Sigmoid colon (tissue), 6 donors: ENCODE measurements at regions not wholly inside any gene's neighbourhood (a gene's known extent, or its start where the extent isn't known, plus 50 kb on each side); places are given as distances from the start of the nearest gene placed in this dataset.

ENCODE experiments used
- DNase-seq: peaks from one replicate; pipeline ENCODE4 v3.0.0-alpha.2; 2019
- H3K27ac ChIP-seq, 4 donors: fragments of 200-600 bp; sonication (generic); one replicate each; pipeline ENCODE4 v1.5.1; 2016 to 2019; ENCODE audit warnings: mild to moderate bottlenecking in 1 of 4
- H3K27me3 ChIP-seq, 3 donors: fragments of 200-600 bp; sonication (generic); one replicate each; pipeline ENCODE4 v1.5.1; 2019; ENCODE audit warnings: mild to moderate bottlenecking in 1 of 3
- H3K36me3 ChIP-seq, 4 donors: fragments of 200-600 bp; sonication (generic); one replicate each; pipeline ENCODE4 v1.5.1; 2016 to 2019
- H3K4me1 ChIP-seq, 4 donors: fragments of 200-600 bp; sonication (generic); one replicate each; pipeline ENCODE4 v1.5.1; 2017 to 2019
- H3K4me3 ChIP-seq, 4 donors: fragments of 200-600 bp; sonication (generic); one replicate each; pipeline ENCODE4 v1.5.1; 2017 to 2019; ENCODE audit warnings: mild to moderate bottlenecking in 2 of 4, moderate library complexity in 1 of 4
- H3K9me3 ChIP-seq, 4 donors: fragments of 200-600 bp in 3 of 4; sonication (generic) in 3 of 4; one replicate each; pipeline versions ENCODE4 v1.5.1 to v1.6.1; 2013 to 2019
- EP300 ChIP-seq, 4 donors: sonication (generic); formaldehyde crosslinking; IDR thresholded peaks; one replicate each; pipeline ENCODE4 v1.6.1; 2017; ENCODE audit warnings: antibody characterized with exemption in 4 of 4
- POLR2A ChIP-seq, 2 donors: fragments of 450-650 bp; IDR thresholded peaks; one replicate each; pipeline ENCODE4 v1.6.1; 2016; ENCODE audit warnings: antibody characterized with exemption in 2 of 2, mild to moderate bottlenecking in 2 of 2, moderate library complexity in 2 of 2
- POLR2AphosphoS5 ChIP-seq, 4 donors: sonication (generic); formaldehyde crosslinking; IDR thresholded peaks; one replicate each; pipeline ENCODE4 v1.6.1; 2017; ENCODE audit warnings: antibody characterized with exemption in 4 of 4
- whole genome bisulfite sequencing, 2 donors: extraction: QIAGEN DNeasy Blood & Tissue Kit; methylation state at CpG; one replicate each; pipeline ENCODE4 v1.1.7; 2013; 5-methylcytosine and 5-hydroxymethylcytosine counted together
- intact Hi-C: fragments of 100-400 bp; cut with DNase I; formaldehyde crosslinking; loops from one replicate; pipeline ENCODE4 v1.15.1; 2023
- TF ChIP-seq, protein P1 (sequence below), 4 experiments: fragments of 450-650 bp in 3 of 4; fragments of 200-600 bp in 1 of 4; IDR thresholded peaks; one replicate each; pipeline ENCODE4 v1.5.1; 2016 to 2019; ENCODE audit warnings: antibody characterized with exemption in 4 of 4, mild to moderate bottlenecking in 3 of 4, moderate library complexity in 2 of 4
- donor health status: healthy with polysubstance abuse.
- donor health status: healthy.

DNA sequence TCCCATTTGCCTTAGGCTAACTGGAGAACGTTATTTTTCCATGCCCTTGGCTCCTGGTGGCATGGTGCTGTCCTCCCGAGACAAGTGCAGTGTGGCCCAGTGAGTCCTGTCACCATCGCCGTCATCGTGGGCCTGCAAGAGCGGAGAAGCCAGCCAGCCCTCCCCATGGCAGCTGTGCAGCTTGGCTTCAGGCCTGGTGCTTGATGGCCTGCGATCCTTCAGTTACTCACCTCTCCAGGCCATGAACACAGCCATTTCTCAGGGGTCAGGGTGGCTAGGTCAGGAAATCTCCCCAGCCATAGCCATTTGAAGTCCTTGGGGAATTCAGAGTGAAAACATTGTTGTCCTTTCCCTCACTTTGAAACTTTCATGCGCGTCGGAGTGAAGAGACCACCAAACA is 189.0 kb upstream of the RGMA start:
- DNase-seq, result no peak
- Histone ChIP-seq H3K27me3 (no peaks in the 10 kb centered on the region), H3K9me3 (no peaks in the 10 kb centered on the region), H3K4me3 (no peak overlapping the region), H3K4me1 (peaks cover 0 to 7% (median 0%) of the 10 kb centered on the region in 4 donors), H3K36me3 (no peaks in the 10 kb centered on the region), H3K27ac (no peak overlapping the region)
- TF ChIP-seq POLR2AphosphoS5 (IDR thresholded peaks at IDR 0.05), result no peak
- TF ChIP-seq, protein P1, sequence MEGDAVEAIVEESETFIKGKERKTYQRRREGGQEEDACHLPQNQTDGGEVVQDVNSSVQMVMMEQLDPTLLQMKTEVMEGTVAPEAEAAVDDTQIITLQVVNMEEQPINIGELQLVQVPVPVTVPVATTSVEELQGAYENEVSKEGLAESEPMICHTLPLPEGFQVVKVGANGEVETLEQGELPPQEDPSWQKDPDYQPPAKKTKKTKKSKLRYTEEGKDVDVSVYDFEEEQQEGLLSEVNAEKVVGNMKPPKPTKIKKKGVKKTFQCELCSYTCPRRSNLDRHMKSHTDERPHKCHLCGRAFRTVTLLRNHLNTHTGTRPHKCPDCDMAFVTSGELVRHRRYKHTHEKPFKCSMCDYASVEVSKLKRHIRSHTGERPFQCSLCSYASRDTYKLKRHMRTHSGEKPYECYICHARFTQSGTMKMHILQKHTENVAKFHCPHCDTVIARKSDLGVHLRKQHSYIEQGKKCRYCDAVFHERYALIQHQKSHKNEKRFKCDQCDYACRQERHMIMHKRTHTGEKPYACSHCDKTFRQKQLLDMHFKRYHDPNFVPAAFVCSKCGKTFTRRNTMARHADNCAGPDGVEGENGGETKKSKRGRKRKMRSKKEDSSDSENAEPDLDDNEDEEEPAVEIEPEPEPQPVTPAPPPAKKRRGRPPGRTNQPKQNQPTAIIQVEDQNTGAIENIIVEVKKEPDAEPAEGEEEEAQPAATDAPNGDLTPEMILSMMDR (IDR thresholded peaks at IDR 0.05), result no peak
- TF ChIP-seq POLR2A (IDR thresholded peaks at IDR 0.05), result no peak
- no peak for TF ChIP-seq EP300 (IDR thresholded peaks at IDR 0.05)
- WGBS, 2 donors, result 79 to 90% methylated on average over 10 of the region's 10 CpGs
- intact Hi-C loops, result no loop called here

DNA sequence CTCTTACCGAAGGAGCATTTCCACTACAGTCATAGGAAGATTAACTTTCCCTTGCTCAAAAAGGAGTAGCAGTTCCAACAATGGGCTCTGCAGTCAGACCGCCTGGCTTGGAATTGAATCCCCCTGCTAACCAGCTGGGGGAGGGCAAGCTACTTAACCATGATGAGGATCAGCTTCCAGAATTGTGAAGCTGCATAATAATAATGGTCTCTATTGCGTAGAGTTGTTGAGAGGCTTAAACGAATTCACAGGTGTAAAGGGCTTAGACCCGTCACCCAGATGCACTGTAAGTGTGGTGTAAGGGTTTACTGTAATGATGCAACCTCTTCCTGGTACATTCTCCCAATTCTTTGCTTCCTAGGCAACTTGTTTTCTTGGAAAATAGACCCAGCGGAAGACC is 185.2 kb upstream of the RGMA start:
- intact Hi-C loops, result no loop called here
- TF ChIP-seq, protein P1 (IDR thresholded peaks at IDR 0.05), result no peak
- TF ChIP-seq EP300 (IDR thresholded peaks at IDR 0.05) (no peak), POLR2A (IDR thresholded peaks at IDR 0.05) (no peak), POLR2AphosphoS5 (IDR thresholded peaks at IDR 0.05) (no peak)
- no peak overlapping the region for H3K27ac ChIP-seq
- H3K4me1 ChIP-seq, result no peaks in the 10 kb centered on the region
- no peaks in the 10 kb centered on the region for H3K36me3 ChIP-seq
- H3K4me3 ChIP-seq, result no peak overlapping the region
- no peaks in the 10 kb centered on the region for H3K27me3 ChIP-seq
- H3K9me3 ChIP-seq, result peaks cover 0 to 16% (median 0%) of the 10 kb centered on the region in 4 donors
- no peak for DNase-seq
- 81 to 84% methylated on average over 6 of the region's 6 CpGs for WGBS, 2 donors

DNA sequence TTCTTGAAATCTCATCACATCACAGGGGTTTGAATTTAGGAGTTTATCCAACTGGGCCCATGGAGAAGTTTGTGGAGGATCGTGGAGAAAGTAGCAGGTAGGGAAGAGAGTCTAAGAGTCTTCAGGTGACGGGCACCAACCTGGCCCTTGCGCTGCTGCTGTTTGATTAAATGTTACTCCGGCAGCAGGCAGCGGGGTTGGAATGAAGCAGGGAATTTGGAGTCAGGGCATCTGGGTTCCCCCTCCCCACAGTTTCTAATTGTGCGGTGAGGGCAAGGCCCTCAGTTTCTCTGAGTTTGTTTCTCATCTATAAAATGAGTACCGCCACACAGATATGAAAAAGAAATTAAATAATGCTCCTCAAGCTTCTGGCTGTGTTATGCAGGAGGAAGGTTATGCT is 182.9 kb upstream of the RGMA start:
- 95 to 97% methylated on average over 7 of the region's 7 CpGs for WGBS, 2 donors
- Histone ChIP-seq H3K4me1 (no peaks in the 10 kb centered on the region), H3K27ac (no peak overlapping the region), H3K36me3 (no peaks in the 10 kb centered on the region), H3K9me3 (peaks cover 0 to 16% (median 0%) of the 10 kb centered on the region in 4 donors), H3K27me3 (no peaks in the 10 kb centered on the region), H3K4me3 (no peak overlapping the region)
- intact Hi-C loops, result no loop called here
- DNase-seq, result no peak
- TF ChIP-seq EP300 (IDR thresholded peaks at IDR 0.05) (no peak), POLR2AphosphoS5 (IDR thresholded peaks at IDR 0.05) (no peak), POLR2A (IDR thresholded peaks at IDR 0.05) (no peak)

DNA sequence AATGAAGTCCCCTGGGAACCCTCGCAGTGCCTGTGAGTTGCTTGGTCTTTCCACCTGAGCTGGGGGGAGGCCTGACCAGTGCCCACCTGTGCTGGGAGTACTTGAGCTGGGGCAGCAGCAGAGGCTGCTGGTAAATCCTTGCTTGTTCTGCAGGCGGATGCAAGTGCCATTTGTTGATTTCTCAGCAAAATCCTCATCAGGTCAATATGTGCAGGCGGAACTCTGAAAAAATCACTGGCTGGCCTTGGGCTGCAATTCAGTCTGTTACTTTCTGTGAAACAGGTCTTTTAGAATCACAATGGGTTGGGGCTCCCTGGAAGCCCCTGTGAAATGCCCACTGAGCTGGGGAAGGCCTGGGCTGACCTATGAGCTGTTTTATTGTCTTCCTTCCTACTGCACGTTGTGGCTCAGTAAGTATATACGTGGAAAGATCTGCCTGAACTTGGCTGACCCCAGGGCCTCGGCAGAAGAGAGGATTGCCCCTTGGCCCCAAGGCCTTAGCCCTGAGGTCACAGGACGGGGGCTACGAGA is 182.0 kb upstream of the RGMA start:
- H3K27ac ChIP-seq, result no peak overlapping the region
- no peak for TF ChIP-seq POLR2AphosphoS5 (IDR thresholded peaks at IDR 0.05)
- TF ChIP-seq EP300 (IDR thresholded peaks at IDR 0.05), result no peak
- TF ChIP-seq POLR2A (IDR thresholded peaks at IDR 0.05), result no peak
- TF ChIP-seq, protein P1 (IDR thresholded peaks at IDR 0.05), result no peak
- no peaks in the 10 kb centered on the region for H3K4me1 ChIP-seq
- WGBS, 2 donors, result 50 to 65% methylated on average over 8 of the region's 8 CpGs
- no peak for DNase-seq
- intact Hi-C loops, result no loop called here
- peaks cover 0 to 16% (median 0%) of the 10 kb centered on the region in 4 donors for H3K9me3 ChIP-seq
- H3K36me3 ChIP-seq, result no peaks in the 10 kb centered on the region
- no peaks in the 10 kb centered on the region for H3K27me3 ChIP-seq
- H3K4me3 ChIP-seq, result no peak overlapping the region

DNA sequence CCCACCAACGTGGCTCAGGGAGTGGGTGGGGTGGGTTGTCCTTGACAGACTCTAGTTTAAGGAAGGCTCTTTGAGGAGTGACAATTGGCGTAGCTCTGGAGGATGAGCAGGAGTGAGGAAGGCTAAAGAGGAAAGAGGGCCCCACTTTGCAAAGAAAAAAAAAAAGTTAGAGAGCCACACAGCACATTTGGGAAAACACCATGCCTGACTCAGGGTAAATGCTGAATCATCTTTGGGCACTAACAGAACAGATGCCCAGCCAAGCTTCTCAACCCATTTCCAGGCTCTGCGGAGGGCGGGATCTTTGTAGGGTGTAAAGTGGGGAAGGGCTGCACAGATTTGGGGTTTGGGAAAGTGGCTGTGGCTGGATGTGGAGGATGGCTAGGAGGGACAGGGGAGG is 179.1 kb upstream of the RGMA start:
- Histone ChIP-seq H3K27me3 (no peaks in the 10 kb centered on the region), H3K27ac (no peak overlapping the region), H3K36me3 (no peaks in the 10 kb centered on the region), H3K4me3 (no peak overlapping the region), H3K4me1 (no peaks in the 10 kb centered on the region), H3K9me3 (peaks cover 0 to 16% (median 0%) of the 10 kb centered on the region in 4 donors)
- intact Hi-C loops, result no loop called here
- WGBS, 2 donors, result 79 to 87% methylated on average over 4 of the region's 4 CpGs
- no peak for DNase-seq
- TF ChIP-seq EP300 (IDR thresholded peaks at IDR 0.05) (no peak), POLR2AphosphoS5 (IDR thresholded peaks at IDR 0.05) (no peak), POLR2A (IDR thresholded peaks at IDR 0.05) (no peak)
- TF ChIP-seq, protein P1 (IDR thresholded peaks at IDR 0.05), result no peak
